Sciatic nerve (tissue), 2 donors: ENCODE measurements at regions not wholly inside any gene's neighbourhood (a gene's known extent, or its start where the extent isn't known, plus 50 kb on each side); places are given as distances from the start of the nearest gene placed in this dataset.
"Not testable (repeated sequence)": the region's sequence is repeated elsewhere in the genome, so short reads cannot be mapped to it uniquely, and the experiment has no call there.

Experiments used
- ATAC-seq: fragments of 200-7000 bp; cut with Tn5 transposase; one replicate; pipeline ENCODE4 v1.9.1; 2020; ENCODE audit warnings: mild to moderate bottlenecking, moderate library complexity
- DNase-seq: peaks from one replicate; pipeline ENCODE4 v3.0.0-alpha.2; 2020; ENCODE audit warnings: low spot score
- intact Hi-C: fragments of 100-400 bp; cut with DNase I; formaldehyde crosslinking; loops from one replicate; pipeline ENCODE4 v1.14.2; 2022
- donor health status: DM: no; HTN: no; CAD: no.
- donor health status: DM: no; HTN: no; CAD: no.

- no peak for ATAC-seq
- DNase-seq, result no peak
- intact Hi-C loops, result no loop called here
Observed at GRCh38 chr5:120103495-120103894, 360.6 kb upstream of the PRR16 start.

- intact Hi-C loops, result no loop called here
- ATAC-seq, result no peak
- no peak for DNase-seq
Observed at GRCh38 chr5:120106912-120107525, 357.1 kb upstream of the PRR16 start.

GRCh38 chr5:120108586-120109248 is 355.4 kb upstream of the PRR16 start:
- intact Hi-C loops, result no loop called here
- ATAC-seq, result no peak
- no peak for DNase-seq

GRCh38 chr5:120122703-120123102 is 341.4 kb upstream of the PRR16 start:
- intact Hi-C loops, result no loop called here
- ATAC-seq, result no peak
- no peak for DNase-seq

GRCh38 chr5:120124031-120124430 is 340.1 kb upstream of the PRR16 start:
- no peak for ATAC-seq
- intact Hi-C loops, result no loop called here
- DNase-seq, result no peak

- ATAC-seq, result no peak
- intact Hi-C loops, result no loop called here
- no peak for DNase-seq
Observed at GRCh38 chr5:120124961-120125360, 339.1 kb upstream of the PRR16 start.

- DNase-seq, ATAC-seq, intact Hi-C loops: not testable (repeated sequence)
Observed at GRCh38 chr5:120132347-120132746, 331.8 kb upstream of the PRR16 start.

- intact Hi-C loops, result no loop called here
- ATAC-seq, result no peak
- no peak for DNase-seq
Observed at GRCh38 chr5:120134944-120135343, 329.2 kb upstream of the PRR16 start.

- DNase-seq, result no peak
- intact Hi-C loops, result no loop called here
- ATAC-seq, result no peak
Observed at GRCh38 chr5:120137582-120137981, 326.5 kb upstream of the PRR16 start.

GRCh38 chr5:120139039-120139438 is 325.1 kb upstream of the PRR16 start:
- ATAC-seq (peak; percentile 93), DNase-seq (no peak)
- intact Hi-C loops, result no loop called here

GRCh38 chr5:120140501-120140900 is 323.6 kb upstream of the PRR16 start:
- intact Hi-C loops, result no loop called here
- no peak for ATAC-seq

GRCh38 chr5:120141076-120141475 is 323.0 kb upstream of the PRR16 start:
- ATAC-seq, result no peak
- no peak for DNase-seq
- intact Hi-C loops, result no loop called here

More at GRCh38 chr5:120140501-120140900, 323.6 kb upstream of the PRR16 start:
- no peak for DNase-seq

GRCh38 chr5:120146787-120147186 is 317.3 kb upstream of the PRR16 start:
- intact Hi-C loops, result no loop called here
- no peak for DNase-seq
- no peak for ATAC-seq

GRCh38 chr5:120147911-120148310 is 316.2 kb upstream of the PRR16 start:
- ATAC-seq, intact Hi-C loops: not testable (repeated sequence)

GRCh38 chr5:120150770-120151169 is 313.3 kb upstream of the PRR16 start:
- intact Hi-C loops, result no loop called here
- DNase-seq (no peak), ATAC-seq (no peak)

More at GRCh38 chr5:120147911-120148310, 316.2 kb upstream of the PRR16 start:
- not testable (repeated sequence) for DNase-seq

- intact Hi-C loops, result no loop called here
- ATAC-seq (no peak), DNase-seq (no peak)
Observed at GRCh38 chr5:120151181-120151580, 312.9 kb upstream of the PRR16 start.

GRCh38 chr5:120151825-120152224 is 312.3 kb upstream of the PRR16 start:
- DNase-seq, result no peak
- intact Hi-C loops, result no loop called here
- ATAC-seq, result no peak

- intact Hi-C loops, result no loop called here
- ATAC-seq, result no peak
- no peak for DNase-seq
Observed at GRCh38 chr5:120152472-120152871, 311.6 kb upstream of the PRR16 start.

- ATAC-seq (no peak), DNase-seq (no peak)
- intact Hi-C loops, result no loop called here
Observed at GRCh38 chr5:120152931-120153330, 311.2 kb upstream of the PRR16 start.

- DNase-seq (no peak), ATAC-seq (no peak)
- intact Hi-C loops, result no loop called here
Observed at GRCh38 chr5:120153551-120153950, 310.5 kb upstream of the PRR16 start.

- no peak for DNase-seq
- no peak for ATAC-seq
- intact Hi-C loops, result no loop called here
Observed at GRCh38 chr5:120155873-120156272, 308.2 kb upstream of the PRR16 start.
